ENCODE measurements at regions not wholly inside any gene's neighbourhood (a gene's known extent, or its start where the extent isn't known, plus 50 kb on each side); places are given as distances from the start of the nearest gene placed in this dataset.

DNA sequence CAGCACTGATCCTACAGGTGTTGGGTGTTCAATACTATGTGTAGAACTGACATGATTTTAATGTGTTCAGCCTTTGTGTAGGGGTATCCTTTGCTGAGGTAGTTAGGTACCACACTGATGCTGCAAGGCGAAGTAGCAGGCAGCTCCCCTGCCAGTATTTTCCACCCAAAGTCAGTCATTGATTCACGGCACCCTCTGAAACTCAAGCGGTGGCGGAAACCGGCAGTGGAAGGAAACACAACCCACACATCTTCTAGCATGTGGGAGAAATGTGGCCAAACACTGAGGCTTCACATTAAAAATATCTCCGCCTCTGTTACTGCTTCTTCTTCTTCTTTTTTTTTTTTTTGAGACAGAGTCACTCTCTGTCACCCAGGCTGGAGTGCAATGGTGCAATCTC is 126.3 kb downstream of the AASDH start:
- TF ChIP-seq, protein P1, sequence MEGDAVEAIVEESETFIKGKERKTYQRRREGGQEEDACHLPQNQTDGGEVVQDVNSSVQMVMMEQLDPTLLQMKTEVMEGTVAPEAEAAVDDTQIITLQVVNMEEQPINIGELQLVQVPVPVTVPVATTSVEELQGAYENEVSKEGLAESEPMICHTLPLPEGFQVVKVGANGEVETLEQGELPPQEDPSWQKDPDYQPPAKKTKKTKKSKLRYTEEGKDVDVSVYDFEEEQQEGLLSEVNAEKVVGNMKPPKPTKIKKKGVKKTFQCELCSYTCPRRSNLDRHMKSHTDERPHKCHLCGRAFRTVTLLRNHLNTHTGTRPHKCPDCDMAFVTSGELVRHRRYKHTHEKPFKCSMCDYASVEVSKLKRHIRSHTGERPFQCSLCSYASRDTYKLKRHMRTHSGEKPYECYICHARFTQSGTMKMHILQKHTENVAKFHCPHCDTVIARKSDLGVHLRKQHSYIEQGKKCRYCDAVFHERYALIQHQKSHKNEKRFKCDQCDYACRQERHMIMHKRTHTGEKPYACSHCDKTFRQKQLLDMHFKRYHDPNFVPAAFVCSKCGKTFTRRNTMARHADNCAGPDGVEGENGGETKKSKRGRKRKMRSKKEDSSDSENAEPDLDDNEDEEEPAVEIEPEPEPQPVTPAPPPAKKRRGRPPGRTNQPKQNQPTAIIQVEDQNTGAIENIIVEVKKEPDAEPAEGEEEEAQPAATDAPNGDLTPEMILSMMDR (IDR thresholded peaks at IDR 0.05) = no peak
- no peak for TF ChIP-seq POLR2A (IDR thresholded peaks at IDR 0.05)
- no peak for DNase-seq
- H3K4me3 ChIP-seq = no peak overlapping the region
- H3K9me3 ChIP-seq = no peaks in the 10 kb centered on the region
- H3K36me3 ChIP-seq = no peaks in the 10 kb centered on the region
- H3K27ac ChIP-seq = no peak overlapping the region
- H3K27me3 ChIP-seq = no peaks in the 10 kb centered on the region
- intact Hi-C loops (cut with DNase I; ENCODE audit: low total_unique reads) = no loop called here
- H3K4me1 ChIP-seq = no peaks in the 10 kb centered on the region

DNA sequence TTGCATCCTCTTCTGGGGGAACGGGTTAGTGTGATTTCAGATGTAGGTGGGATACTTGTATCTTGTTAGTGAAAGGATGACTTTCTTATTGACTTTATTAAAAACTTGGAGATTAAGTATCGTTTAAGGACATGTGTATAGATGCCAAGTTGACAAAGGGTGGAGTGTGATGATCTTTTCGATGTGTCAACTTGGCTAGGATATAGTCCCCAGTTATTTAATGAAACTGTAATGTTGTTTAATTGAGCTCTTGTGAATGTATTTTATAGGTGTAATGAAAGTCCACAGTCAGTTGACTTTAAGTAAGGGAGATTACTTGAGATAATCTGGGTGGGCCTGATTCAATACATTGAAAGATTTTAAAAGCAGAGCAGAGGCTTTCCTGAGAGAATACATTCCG is 127.0 kb downstream of the AASDH start:
- intact Hi-C loops (cut with DNase I; ENCODE audit: low total_unique reads) = no loop called here
- H3K27me3 ChIP-seq = no peaks in the 10 kb centered on the region
- H3K4me1 ChIP-seq = no peaks in the 10 kb centered on the region
- no peak for DNase-seq
- H3K9me3 ChIP-seq = no peaks in the 10 kb centered on the region
- H3K27ac ChIP-seq = no peak overlapping the region
- H3K4me3 ChIP-seq = no peak overlapping the region
- no peaks in the 10 kb centered on the region for H3K36me3 ChIP-seq
- TF ChIP-seq, protein P1 (IDR thresholded peaks at IDR 0.05) = no peak

DNA sequence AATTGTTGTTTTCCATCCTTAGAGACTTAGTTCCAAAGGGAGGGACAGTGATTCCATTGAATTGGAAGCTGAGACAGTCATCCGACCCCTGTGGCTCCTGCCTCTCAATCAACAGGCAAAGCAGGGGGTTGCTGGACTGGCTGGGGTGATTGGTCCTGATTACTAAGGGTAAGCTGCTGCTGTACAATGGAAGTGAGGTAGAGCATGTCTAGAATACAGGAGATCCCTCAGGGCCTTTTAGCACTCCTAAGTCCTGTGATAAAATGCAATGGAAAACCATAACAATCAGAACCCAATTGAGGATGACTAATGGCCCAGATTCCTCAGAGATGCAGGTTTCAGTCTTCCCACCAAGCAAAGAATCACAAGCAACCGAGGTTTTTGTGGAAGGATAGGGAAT is 127.6 kb downstream of the AASDH start:
- Histone ChIP-seq H3K4me1 (no peaks in the 10 kb centered on the region), H3K4me3 (no peak overlapping the region), H3K9me3 (no peaks in the 10 kb centered on the region), H3K36me3 (no peaks in the 10 kb centered on the region), H3K27ac (no peak overlapping the region), H3K27me3 (no peaks in the 10 kb centered on the region)
- no peak for DNase-seq
- TF ChIP-seq, protein P1 (IDR thresholded peaks at IDR 0.05) = no peak
- no peak for TF ChIP-seq POLR2A (IDR thresholded peaks at IDR 0.05)
- intact Hi-C loops (cut with DNase I; ENCODE audit: low total_unique reads) = no loop called here

DNA sequence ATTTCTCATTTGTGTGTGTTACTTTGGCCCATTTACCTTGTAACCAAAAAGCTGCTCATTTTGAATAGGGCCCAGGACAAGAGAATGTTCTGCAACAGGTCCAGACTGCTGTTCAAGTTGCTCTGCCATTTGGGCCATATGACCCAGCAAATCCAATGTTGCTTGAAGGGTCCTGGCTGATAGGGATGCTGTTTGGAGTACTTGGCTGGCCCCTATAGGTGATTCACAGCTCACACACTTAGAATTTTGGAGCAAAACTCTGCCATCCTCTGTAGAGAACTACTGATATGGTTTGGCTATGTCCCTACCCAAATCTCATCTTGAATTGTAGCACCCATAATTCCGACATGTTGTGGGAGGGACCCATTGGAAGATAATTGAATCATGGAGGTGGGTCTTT is 131.5 kb downstream of the AASDH start:
- no peaks in the 10 kb centered on the region for H3K27me3 ChIP-seq
- H3K4me3 ChIP-seq = no peak overlapping the region
- intact Hi-C loops (cut with DNase I; ENCODE audit: low total_unique reads) = no loop called here
- H3K27ac ChIP-seq = no peak overlapping the region
- TF ChIP-seq, protein P1 (IDR thresholded peaks at IDR 0.05) = no peak
- no peak for TF ChIP-seq POLR2A (IDR thresholded peaks at IDR 0.05)
- no peaks in the 10 kb centered on the region for H3K36me3 ChIP-seq
- no peak for DNase-seq
- no peaks in the 10 kb centered on the region for H3K4me1 ChIP-seq
- no peaks in the 10 kb centered on the region for H3K9me3 ChIP-seq

DNA sequence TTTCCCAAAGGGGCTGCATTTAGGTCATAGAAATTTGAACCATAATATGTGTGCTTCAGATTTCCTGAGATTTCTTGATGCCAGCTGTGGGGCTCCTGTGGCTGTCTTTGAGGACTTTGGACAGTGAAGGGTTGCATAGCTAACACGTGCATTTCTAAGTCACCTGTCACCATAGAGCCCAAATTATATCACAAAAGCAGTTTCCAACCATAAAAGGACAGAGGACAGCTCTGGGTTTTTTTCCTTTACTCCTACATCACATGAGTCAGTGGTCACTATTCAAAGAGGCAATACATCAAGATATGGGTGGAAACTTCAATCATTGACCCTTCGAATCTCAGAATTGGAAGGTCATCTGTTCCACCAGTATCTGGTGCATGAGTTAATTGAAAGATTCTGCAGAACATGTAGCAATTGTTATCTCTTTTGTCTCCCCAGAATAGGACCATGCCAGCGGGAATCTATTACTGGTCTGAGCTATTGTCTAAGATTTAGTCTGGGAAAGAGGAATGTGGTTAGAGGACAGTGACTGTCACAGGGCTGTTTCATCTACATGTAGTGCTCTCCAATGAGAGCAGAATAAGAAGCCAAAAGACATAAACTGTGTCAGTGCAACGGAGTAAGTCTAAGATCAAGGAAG is 133.5 kb downstream of the AASDH start:
- Histone ChIP-seq H3K4me1 (no peaks in the 10 kb centered on the region), H3K4me3 (no peak overlapping the region), H3K27me3 (no peaks in the 10 kb centered on the region), H3K36me3 (no peaks in the 10 kb centered on the region), H3K9me3 (no peaks in the 10 kb centered on the region), H3K27ac (no peak overlapping the region)
- TF ChIP-seq, protein P1 (IDR thresholded peaks at IDR 0.05) = no peak
- no peak for TF ChIP-seq POLR2A (IDR thresholded peaks at IDR 0.05)
- intact Hi-C loops (cut with DNase I; ENCODE audit: low total_unique reads) = no loop called here
- DNase-seq = no peak

All from uterus (tissue), 3 donors.